SU-DHL-6 (cell line): ENCODE measurements at regions not wholly inside any gene's neighbourhood (a gene's known extent, or its start where the extent isn't known, plus 50 kb on each side); places are given as distances from the start of the nearest gene placed in this dataset.
"Not testable (repeated sequence)": the region's sequence is repeated elsewhere in the genome, so short reads cannot be mapped to it uniquely, and the experiment has no call there.

Experiments used
- H2AFZ ChIP-seq: fragments of 200-600 bp; sonication (generic); 2 replicates; pipeline ENCODE4 v1.6.1; 2014; ENCODE audit warnings: low read depth, mild to moderate bottlenecking, moderate library complexity, mixed read lengths, antibody characterized with exemption, low read length; ENCODE audit not compliant: severe bottlenecking
- H3F3A ChIP-seq: fragments of 200-600 bp; shearing (Covaris generic); 2 replicates; pipeline ENCODE4 v1.6.0; 2016; ENCODE audit warnings: antibody characterized with exemption, mild to moderate bottlenecking; ENCODE audit not compliant: insufficient read depth
- H3K27ac ChIP-seq: fragments of 200-600 bp; sonication (generic); 2 replicates; pipeline ENCODE4 v1.5.1; 2016; ENCODE audit warnings: low read depth, mild to moderate bottlenecking, low read length, moderate library complexity, mixed read lengths
- H3K27me3 ChIP-seq: fragments of 200-600 bp; sonication (generic), shearing (Covaris generic); 2 replicates; pipeline ENCODE4 v1.6.0; 2014; ENCODE audit warnings: mild to moderate bottlenecking, low read length
- H3K36me3 ChIP-seq: fragments of 200-600 bp; sonication (generic); 2 replicates; pipeline ENCODE4 v1.6.1; 2014; ENCODE audit warnings: mild to moderate bottlenecking, low read length, mixed read lengths
- H3K4me2 ChIP-seq: fragments of 300-600, 200-600 bp; shearing (Covaris generic), sonication (generic); 2 replicates; pipeline ENCODE4 v1.6.0; 2014; ENCODE audit warnings: low read length, low read depth, mild to moderate bottlenecking; ENCODE audit not compliant: poor library complexity, severe bottlenecking
- H3K4me3 ChIP-seq: fragments of 200-600 bp; sonication (generic); 2 replicates; pipeline ENCODE4 v1.5.1; 2014; ENCODE audit warnings: antibody characterized with exemption, low read length, mild to moderate bottlenecking, mixed read lengths; ENCODE audit not compliant: insufficient read depth, poor library complexity, severe bottlenecking
- H3K79me2 ChIP-seq: fragments of 200-600 bp; sonication (generic); 2 replicates; pipeline ENCODE4 v1.6.1; 2014; ENCODE audit warnings: mild to moderate bottlenecking, low read length, moderate library complexity; ENCODE audit not compliant: insufficient read depth
- H3K9ac ChIP-seq: fragments of 200-600 bp; sonication (generic); 2 replicates; pipeline ENCODE4 v1.7.0; 2014; ENCODE audit warnings: mild to moderate bottlenecking, low read length
- H3K9me2 ChIP-seq: fragments of 200-600 bp; sonication (generic); replicated peaks from 2 replicates; pipeline ENCODE4 v1.6.1; 2014; ENCODE audit warnings: low read length; ENCODE audit not compliant: insufficient read depth
- H3K9me3 ChIP-seq: fragments of 200-600 bp; sonication (generic); 2 replicates; pipeline ENCODE4 v1.6.1; 2014; ENCODE audit warnings: low read length, mixed read lengths; ENCODE audit not compliant: insufficient read depth
- H4K20me1 ChIP-seq: fragments of 200-600 bp; sonication (generic); 2 replicates; pipeline ENCODE4 v1.6.1; 2014; ENCODE audit warnings: low read depth, mild to moderate bottlenecking, antibody characterized with exemption, low read length, moderate library complexity, mixed read lengths
- EZH2phosphoT487 ChIP-seq: fragments of 200-600 bp; sonication (generic), shearing (Covaris generic); conservative IDR thresholded peaks from 2 replicates; pipeline ENCODE4 v1.6.1; 2018; ENCODE audit warnings: mild to moderate bottlenecking, antibody characterized with exemption, low read length, moderate library complexity, mixed read lengths
- TF ChIP-seq, protein P1 (sequence below): fragments of 200-600 bp; sonication (generic); IDR thresholded peaks from one replicate; pipeline ENCODE4 v1.5.1; 2017; ENCODE audit warnings: antibody characterized with exemption, mild to moderate bottlenecking, low read length, moderate library complexity; ENCODE audit not compliant: insufficient read depth, poor library complexity, severe bottlenecking

DNA sequence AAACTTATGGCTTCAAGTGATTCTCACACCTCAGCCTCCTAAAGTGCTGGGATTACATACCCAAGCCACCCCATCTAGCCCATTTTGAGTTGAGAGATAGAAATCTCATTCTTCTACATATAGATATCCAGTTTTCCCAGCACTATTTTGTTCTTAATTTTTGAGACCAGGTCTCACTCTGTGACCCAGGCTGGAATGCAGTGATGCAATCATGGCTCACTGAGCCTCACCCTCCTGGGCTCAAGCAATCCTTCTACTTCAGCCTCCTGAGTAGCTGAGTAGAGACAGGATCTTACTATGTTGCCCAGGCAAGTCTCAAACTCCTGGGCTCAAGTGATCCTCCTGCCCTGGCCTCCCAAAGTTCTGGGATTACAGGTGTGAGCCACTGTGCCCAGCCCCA, 60.9 kb upstream of the CTNNA1 start:
- no peaks in the 10 kb centered on the region for H3K36me3 ChIP-seq
- TF ChIP-seq, protein P1, sequence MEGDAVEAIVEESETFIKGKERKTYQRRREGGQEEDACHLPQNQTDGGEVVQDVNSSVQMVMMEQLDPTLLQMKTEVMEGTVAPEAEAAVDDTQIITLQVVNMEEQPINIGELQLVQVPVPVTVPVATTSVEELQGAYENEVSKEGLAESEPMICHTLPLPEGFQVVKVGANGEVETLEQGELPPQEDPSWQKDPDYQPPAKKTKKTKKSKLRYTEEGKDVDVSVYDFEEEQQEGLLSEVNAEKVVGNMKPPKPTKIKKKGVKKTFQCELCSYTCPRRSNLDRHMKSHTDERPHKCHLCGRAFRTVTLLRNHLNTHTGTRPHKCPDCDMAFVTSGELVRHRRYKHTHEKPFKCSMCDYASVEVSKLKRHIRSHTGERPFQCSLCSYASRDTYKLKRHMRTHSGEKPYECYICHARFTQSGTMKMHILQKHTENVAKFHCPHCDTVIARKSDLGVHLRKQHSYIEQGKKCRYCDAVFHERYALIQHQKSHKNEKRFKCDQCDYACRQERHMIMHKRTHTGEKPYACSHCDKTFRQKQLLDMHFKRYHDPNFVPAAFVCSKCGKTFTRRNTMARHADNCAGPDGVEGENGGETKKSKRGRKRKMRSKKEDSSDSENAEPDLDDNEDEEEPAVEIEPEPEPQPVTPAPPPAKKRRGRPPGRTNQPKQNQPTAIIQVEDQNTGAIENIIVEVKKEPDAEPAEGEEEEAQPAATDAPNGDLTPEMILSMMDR, result no peak
- no peak for TF ChIP-seq EZH2phosphoT487
- H3K9me3 ChIP-seq, result no peaks in the 10 kb centered on the region
- H3K4me2 ChIP-seq, result no peak overlapping the region
- no peak overlapping the region for H3K27ac ChIP-seq
- H3K79me2 ChIP-seq, result no peaks in the 10 kb centered on the region
- no peaks in the 10 kb centered on the region for H3F3A ChIP-seq
- no peak overlapping the region for H3K4me3 ChIP-seq
- H3K9me2 ChIP-seq, result no peaks in the 10 kb centered on the region
- H3K9ac ChIP-seq, result no peak overlapping the region
- no peak overlapping the region for H2AFZ ChIP-seq
- no peaks in the 10 kb centered on the region for H3K27me3 ChIP-seq
- no peaks in the 10 kb centered on the region for H4K20me1 ChIP-seq

DNA sequence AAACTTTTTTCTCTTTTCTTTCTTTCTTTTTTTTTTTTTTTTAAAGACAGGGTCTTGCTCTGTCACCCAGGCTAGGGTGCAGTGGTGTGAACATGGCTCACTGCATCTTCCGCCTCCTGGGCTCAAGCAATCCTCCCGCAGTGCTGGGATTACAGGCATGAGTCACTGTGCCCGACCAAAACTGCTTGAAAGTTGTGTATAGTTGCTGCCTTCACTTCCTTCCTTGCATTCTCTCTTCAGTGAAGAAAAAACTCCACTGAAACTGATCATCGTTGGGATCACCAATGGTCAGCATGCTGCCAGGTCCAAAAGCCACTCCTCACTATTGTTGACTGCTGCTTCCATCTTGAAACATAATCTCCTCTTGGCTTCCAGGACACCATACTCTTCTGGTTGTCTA, 66.6 kb upstream of the CTNNA1 start:
- Histone ChIP-seq H3K36me3 (no peaks in the 10 kb centered on the region), H3K4me2 (no peak overlapping the region), H3K27ac (no peak overlapping the region), H4K20me1 (no peaks in the 10 kb centered on the region), H3K9me3 (no peaks in the 10 kb centered on the region), H3K27me3 (no peaks in the 10 kb centered on the region), H3K9ac (no peak overlapping the region), H2AFZ (no peak overlapping the region), H3K79me2 (no peaks in the 10 kb centered on the region), H3F3A (no peaks in the 10 kb centered on the region), H3K9me2 (no peaks in the 10 kb centered on the region), H3K4me3 (no peak overlapping the region)
- TF ChIP-seq, protein P1, result no peak
- TF ChIP-seq EZH2phosphoT487, result no peak

DNA sequence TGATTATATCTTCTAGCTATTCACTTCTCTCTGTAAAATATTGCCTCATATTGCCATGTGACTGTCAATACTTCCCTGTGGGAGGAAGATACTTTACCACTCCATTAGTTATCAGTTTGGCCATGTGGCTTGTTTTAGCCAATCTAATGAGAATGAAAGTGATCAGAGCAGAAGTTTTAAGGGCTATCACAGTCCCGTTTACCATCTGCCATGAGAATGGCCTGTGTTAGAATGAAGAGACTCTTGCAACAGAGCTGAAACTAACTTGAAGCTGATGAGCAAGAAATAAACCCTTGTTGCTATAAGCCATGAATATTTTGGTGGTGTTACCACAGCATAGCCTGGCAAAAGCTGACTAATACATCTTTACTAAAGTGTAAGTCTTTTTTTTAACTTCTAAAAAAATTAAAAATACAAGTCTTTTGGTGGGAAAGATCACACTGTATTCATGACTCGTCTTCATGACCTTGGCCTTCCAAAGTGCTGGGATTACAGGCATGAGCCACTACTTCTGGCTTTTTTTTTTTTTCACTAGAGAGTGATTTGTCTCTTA, 68.0 kb upstream of the CTNNA1 start:
- no peak overlapping the region for H3K4me3 ChIP-seq
- no peak overlapping the region for H3K27ac ChIP-seq

DNA sequence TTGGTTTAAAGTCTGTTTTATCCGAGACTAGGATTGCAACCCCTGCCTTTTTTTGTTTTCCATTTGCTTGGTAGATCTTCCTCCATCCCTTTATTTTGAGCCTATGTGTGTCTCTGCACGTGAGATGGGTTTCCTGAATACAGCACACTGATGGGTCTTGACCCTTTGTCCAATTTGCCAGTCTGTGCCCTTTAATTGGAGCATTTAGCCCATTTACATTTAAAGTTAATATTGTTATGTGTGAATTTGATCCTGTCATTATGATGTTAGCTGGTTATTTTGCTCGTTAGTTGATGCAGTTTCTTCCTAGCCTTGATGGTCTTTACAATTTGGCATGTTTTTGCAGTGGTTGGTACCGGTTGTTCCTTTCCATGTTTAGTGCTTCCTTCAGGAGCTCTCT, 70.8 kb upstream of the CTNNA1 start:
- not testable (repeated sequence) for H4K20me1 ChIP-seq, H3K9ac ChIP-seq, H3K79me2 ChIP-seq, H2AFZ ChIP-seq, H3K27ac ChIP-seq, H3K36me3 ChIP-seq, H3K9me2 ChIP-seq, H3F3A ChIP-seq, H3K4me2 ChIP-seq, H3K4me3 ChIP-seq, H3K9me3 ChIP-seq, H3K27me3 ChIP-seq

More for the DNA sequence above, 68.0 kb upstream of the CTNNA1 start:
- no peak overlapping the region for H2AFZ ChIP-seq
- no peaks in the 10 kb centered on the region for H4K20me1 ChIP-seq
- H3K27me3 ChIP-seq, result no peaks in the 10 kb centered on the region
- TF ChIP-seq, protein P1, result no peak
- H3F3A ChIP-seq, result no peaks in the 10 kb centered on the region
- H3K36me3 ChIP-seq, result no peaks in the 10 kb centered on the region
- no peaks in the 10 kb centered on the region for H3K79me2 ChIP-seq
- H3K9me2 ChIP-seq, result no peaks in the 10 kb centered on the region
- H3K4me2 ChIP-seq, result no peak overlapping the region
- H3K9ac ChIP-seq, result no peak overlapping the region
- no peaks in the 10 kb centered on the region for H3K9me3 ChIP-seq

DNA sequence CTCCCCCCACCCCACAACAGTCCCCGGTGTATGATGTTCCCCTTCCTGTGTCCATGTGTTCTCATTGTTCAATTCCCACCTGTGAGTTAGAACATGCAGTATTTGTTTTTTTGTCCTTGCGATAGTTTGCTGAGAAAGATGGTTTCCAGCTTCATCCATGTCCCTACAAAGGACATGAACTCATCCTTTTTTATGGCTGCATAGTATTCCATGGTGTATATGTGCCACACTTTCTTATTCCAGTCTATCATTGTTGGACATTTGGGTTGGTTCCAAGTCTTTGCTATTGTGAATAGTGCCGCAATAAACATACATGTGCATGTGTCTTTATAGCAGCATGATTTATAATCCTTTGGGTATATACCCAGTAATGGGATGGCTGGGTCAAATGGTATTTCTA, 74.4 kb upstream of the CTNNA1 start:
- H3F3A ChIP-seq, H3K4me2 ChIP-seq, H3K36me3 ChIP-seq, H3K79me2 ChIP-seq, H2AFZ ChIP-seq, H3K9ac ChIP-seq, H4K20me1 ChIP-seq, H3K27me3 ChIP-seq, H3K4me3 ChIP-seq, H3K9me3 ChIP-seq, H3K9me2 ChIP-seq, H3K27ac ChIP-seq: not testable (repeated sequence)
